Epithelial cell of esophagus (primary cell): ENCODE measurements at regions not wholly inside any gene's neighbourhood (a gene's known extent, or its start where the extent isn't known, plus 50 kb on each side); places are given as distances from the start of the nearest gene placed in this dataset.

Experiments used
- DNase-seq: peaks from one replicate; pipeline ENCODE4 v3.0.0; 2010; ENCODE audit warnings: low read depth
- H3K4me3 ChIP-seq: 2 replicates; pipeline ENCODE4 v1.5.1; 2011; ENCODE audit warnings: mild to moderate bottlenecking, low read length, control low read depth
- TF ChIP-seq, protein P1 (sequence below): IDR thresholded peaks from 2 replicates; pipeline ENCODE4 v1.5.1; 2011; ENCODE audit warnings: low read depth, mild to moderate bottlenecking, low read length, control low read depth, inconsistent platforms; ENCODE audit not compliant: insufficient read depth; ENCODE audit errors: missing control alignments

DNA sequence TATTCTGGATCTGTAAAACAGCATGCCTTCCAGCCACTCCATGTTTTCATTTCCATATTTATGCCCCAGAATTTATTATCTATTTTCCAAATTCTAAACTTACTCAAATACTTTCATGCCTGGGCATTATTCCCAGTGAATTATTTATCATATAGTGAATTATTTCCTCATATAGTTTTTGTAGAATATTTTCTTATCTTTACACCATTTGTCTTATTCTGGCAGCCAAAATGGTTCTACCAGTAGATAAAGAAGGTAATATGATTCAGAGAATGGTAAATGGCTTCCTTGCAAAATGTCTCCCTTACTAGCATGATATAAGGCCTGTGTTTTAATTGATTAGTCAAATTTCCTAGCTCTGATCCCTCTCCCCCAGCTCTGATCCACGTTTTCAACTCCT is 305.8 kb downstream of the SPRY2 start:
- TF ChIP-seq, protein P1, sequence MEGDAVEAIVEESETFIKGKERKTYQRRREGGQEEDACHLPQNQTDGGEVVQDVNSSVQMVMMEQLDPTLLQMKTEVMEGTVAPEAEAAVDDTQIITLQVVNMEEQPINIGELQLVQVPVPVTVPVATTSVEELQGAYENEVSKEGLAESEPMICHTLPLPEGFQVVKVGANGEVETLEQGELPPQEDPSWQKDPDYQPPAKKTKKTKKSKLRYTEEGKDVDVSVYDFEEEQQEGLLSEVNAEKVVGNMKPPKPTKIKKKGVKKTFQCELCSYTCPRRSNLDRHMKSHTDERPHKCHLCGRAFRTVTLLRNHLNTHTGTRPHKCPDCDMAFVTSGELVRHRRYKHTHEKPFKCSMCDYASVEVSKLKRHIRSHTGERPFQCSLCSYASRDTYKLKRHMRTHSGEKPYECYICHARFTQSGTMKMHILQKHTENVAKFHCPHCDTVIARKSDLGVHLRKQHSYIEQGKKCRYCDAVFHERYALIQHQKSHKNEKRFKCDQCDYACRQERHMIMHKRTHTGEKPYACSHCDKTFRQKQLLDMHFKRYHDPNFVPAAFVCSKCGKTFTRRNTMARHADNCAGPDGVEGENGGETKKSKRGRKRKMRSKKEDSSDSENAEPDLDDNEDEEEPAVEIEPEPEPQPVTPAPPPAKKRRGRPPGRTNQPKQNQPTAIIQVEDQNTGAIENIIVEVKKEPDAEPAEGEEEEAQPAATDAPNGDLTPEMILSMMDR: no peak
- DNase-seq: no peak
- H3K4me3 ChIP-seq: no peak overlapping the region

DNA sequence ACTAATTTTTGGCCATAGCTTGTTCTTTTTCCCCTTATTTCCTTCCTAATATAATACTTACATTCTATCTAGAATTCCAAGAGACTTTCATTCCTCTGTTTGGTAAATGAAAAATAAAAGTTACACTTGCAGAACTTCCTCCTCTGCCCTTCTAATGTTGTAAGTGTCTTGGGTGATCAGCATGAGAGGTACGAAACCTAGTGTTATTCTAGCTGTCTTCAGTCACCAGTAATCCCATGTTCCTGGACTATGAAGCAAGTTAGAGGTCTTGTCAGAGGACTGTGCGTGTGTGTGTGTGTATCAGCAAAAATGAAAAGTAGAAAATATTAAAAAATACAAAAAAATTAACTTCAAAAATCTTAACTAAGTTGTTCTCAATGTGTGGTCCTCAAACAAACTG is 307.0 kb downstream of the SPRY2 start:
- no peak for DNase-seq
- TF ChIP-seq, protein P1: no peak
- no peak overlapping the region for H3K4me3 ChIP-seq

DNA sequence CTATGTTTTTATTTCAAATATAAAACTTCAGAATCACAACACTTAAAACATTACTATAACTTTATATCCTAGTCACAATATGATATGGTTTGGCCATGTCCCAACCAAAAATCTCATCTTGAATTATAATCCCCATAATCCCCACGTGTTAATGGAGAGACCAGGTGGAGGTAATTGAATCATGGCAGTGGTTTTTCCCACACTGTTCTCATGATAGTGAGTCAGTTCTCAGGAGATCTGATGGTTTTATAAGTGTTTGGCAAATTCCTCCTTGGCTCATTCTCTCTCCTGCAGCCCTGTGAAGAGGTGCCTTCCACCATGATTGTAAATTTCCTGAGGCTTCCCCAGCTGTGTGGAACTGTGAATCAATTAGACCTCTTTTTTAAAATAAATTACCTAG is 307.6 kb downstream of the SPRY2 start:
- TF ChIP-seq, protein P1: no peak
- peak; percentile 37 for DNase-seq
- no peak overlapping the region for H3K4me3 ChIP-seq

DNA sequence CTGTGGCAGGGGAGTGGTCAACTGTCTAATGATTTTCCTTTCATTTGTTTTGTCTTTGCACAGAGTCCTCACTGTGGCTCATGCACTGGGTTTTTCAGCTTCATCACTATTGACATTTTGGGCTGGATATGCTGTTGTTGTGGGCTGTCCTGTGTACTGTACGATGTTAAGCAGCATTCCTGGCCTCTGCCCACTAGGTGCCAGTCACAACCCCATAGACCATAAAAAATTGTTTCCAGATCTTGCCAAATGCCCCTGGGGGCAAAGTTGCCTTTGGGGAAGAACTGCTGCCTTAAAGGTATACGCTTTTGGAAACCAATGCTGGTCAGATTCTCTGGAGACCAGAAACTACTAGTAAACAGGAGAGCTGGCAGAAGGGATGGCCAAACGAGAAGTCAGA is 310.4 kb downstream of the SPRY2 start:
- TF ChIP-seq, protein P1: peak; percentile 26
- peak; percentile 52 for DNase-seq
- H3K4me3 ChIP-seq: no peak overlapping the region

DNA sequence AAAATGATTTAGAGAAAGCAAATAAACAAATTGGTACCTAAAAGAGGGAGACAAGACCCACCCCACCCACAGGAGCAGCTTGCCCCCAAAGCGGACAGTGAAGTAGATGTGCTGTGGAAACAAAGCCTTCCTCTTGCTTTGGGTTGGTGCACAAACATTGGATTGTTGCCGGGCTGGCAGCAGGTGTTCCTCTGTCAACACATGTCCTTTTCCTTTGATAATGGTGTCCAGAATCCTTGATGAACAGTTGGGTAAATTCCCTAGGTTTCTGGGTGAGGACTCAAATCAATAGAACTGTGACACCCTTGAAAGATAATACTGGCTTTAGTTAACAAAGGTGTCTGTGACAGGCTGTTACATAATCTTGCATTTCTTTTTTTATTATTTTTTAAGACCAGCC is 311.8 kb downstream of the SPRY2 start:
- DNase-seq: no peak
- TF ChIP-seq, protein P1: no peak
- H3K4me3 ChIP-seq: no peak overlapping the region

DNA sequence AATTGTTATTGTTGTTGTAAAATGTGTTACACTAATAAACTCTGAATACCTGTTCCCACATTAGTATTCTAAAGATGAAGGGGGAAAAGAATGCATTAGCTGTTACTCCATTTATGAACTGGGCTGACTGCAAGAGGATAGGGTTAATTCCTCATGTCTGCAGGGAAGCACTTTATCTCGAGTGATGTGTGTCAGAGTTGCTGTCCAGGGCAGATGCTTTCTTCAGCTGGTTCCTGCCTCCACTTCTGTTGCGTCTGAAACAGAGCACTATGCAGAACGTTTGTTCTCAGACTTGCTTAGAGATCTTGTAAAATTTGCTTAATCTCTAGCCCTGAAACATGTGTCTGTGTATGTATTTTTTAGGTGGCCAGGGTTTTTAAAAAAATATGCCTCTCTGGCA is 318.8 kb downstream of the SPRY2 start:
- TF ChIP-seq, protein P1: no peak
- H3K4me3 ChIP-seq: no peak overlapping the region

DNA sequence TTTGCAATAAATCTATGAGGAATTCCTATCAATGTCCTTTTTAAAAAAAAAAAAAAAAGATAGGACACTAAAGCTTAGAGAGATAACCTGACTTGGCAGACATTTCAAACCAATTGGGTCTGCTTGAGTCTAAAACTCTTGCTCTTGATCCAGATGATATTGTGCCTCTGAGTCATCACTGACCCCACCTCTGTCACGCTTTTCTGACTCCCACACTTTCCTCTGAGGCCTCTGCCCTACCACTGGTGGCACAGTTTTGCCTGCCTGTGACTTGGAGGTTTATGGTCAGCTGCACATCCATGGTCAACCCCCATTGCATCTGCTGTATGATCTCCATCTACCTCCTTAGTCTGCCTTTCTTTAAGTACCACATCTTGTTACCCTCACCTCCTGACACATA is 328.7 kb downstream of the SPRY2 start:
- H3K4me3 ChIP-seq: no peak overlapping the region
- no peak for DNase-seq
- TF ChIP-seq, protein P1: no peak

More for the DNA sequence above, 318.8 kb downstream of the SPRY2 start:
- DNase-seq: no peak
